H1 (cell line): ENCODE measurements at regions not wholly inside any gene's neighbourhood (a gene's known extent, or its start where the extent isn't known, plus 50 kb on each side); places are given as distances from the start of the nearest gene placed in this dataset.

Experiments used
- CTCF ChIA-PET: fragments of 300-600 bp; sonication (Branson Sonifier 250); formaldehyde crosslinking; loops from one replicate; lab custom pipeline; 2021; ENCODE audit not compliant: partially characterized antibody; lab: Charles Lee
- POLR2A ChIA-PET: fragments of 300-600 bp; sonication (Branson Sonifier 250); formaldehyde crosslinking; loops from one replicate; lab custom pipeline; 2021; ENCODE audit warnings: inconsistent platforms; ENCODE audit not compliant: partially characterized antibody; lab: Charles Lee
- DNase-seq, 2 experiments: peaks; one replicate each; pipeline versions ENCODE4 v3.0.0 to v3.0.0-alpha.2; 2010 to 2022; ENCODE audit warnings: low spot score in 2 of 2, low read depth in 1 of 2, mixed read lengths in 1 of 2
- FAIRE-seq: peaks from 2 replicates; lab custom pipeline; 2011; peaks lifted over from hg19 to GRCh38; lab: Jason Lieb, UNC
- H2AFZ ChIP-seq: 2 replicates; pipeline ENCODE4 v1.8.1; 2012; ENCODE audit warnings: low read length, inconsistent platforms
- H2AK5ac ChIP-seq: 2 replicates; pipeline ENCODE4 v1.6.1; 2013; ENCODE audit warnings: low read depth, low read length
- H2BK120ac ChIP-seq: replicated peaks from 2 replicates; pipeline ENCODE3; 2013; ENCODE audit warnings: low read depth, low read length, inconsistent platforms
- H2BK12ac ChIP-seq: 2 replicates; pipeline ENCODE4 v1.6.1; 2013; ENCODE audit warnings: low read depth, low read length
- H2BK15ac ChIP-seq: 2 replicates; pipeline ENCODE4 v1.6.1; 2013; ENCODE audit warnings: low read length
- H2BK20ac ChIP-seq: 2 replicates; pipeline ENCODE4 v1.6.1; 2013; ENCODE audit warnings: low read length
- H2BK5ac ChIP-seq: 2 replicates; pipeline ENCODE4 v1.6.1; 2013; ENCODE audit warnings: low read depth, low read length
- H3K14ac ChIP-seq: 2 replicates; pipeline ENCODE4 v1.6.1; 2013; ENCODE audit warnings: inconsistent platforms; ENCODE audit not compliant: insufficient read length
- H3K18ac ChIP-seq: 2 replicates; pipeline ENCODE4 v1.6.1; 2013; ENCODE audit warnings: low read length; ENCODE audit errors: extremely low read depth
- H3K23ac ChIP-seq: 2 replicates; pipeline ENCODE4 v1.6.1; 2013; ENCODE audit warnings: inconsistent platforms; ENCODE audit not compliant: insufficient read length
- H3K23me2 ChIP-seq: 2 replicates; pipeline ENCODE4 v1.6.1; 2013; ENCODE audit warnings: low read depth, low read length
- H3K27ac ChIP-seq: 2 replicates; pipeline ENCODE4 v1.6.1; 2011; ENCODE audit warnings: low read depth, low read length, inconsistent platforms
- H3K27me3 ChIP-seq, 4 experiments: replicated peaks in 1 of 4; 1 replicate in 1 of 4; 2 replicates in 3 of 4; pipeline versions ENCODE4 v1.6.1 to v1.8.1; 2011 to 2013; ENCODE audit warnings: low read length in 3 of 4, mild to moderate bottlenecking in 3 of 4, inconsistent platforms in 2 of 4, mixed read lengths in 2 of 4, moderate library complexity in 1 of 4; ENCODE audit not compliant: control insufficient read depth in 3 of 4, insufficient read depth in 3 of 4; ENCODE audit errors: extremely low read depth in 1 of 4
- H3K36me3 ChIP-seq, 4 experiments: 2 replicates each; pipeline versions ENCODE4 v1.6.1 to v1.8.1; 2011 to 2013; ENCODE audit warnings: mild to moderate bottlenecking in 4 of 4, low read length in 3 of 4, moderate library complexity in 2 of 4, control low read depth in 1 of 4, inconsistent platforms in 1 of 4; ENCODE audit not compliant: insufficient read depth in 4 of 4, control insufficient read depth in 2 of 4
- H3K4ac ChIP-seq: replicated peaks from 2 replicates; pipeline ENCODE3; 2013; ENCODE audit warnings: low read length, low read depth, mixed read lengths, inconsistent platforms; ENCODE audit not compliant: insufficient read length
- H3K4me1 ChIP-seq, 4 experiments: replicated peaks in 1 of 4; 1 replicate in 1 of 4; 2 replicates in 3 of 4; pipeline versions ENCODE4 v1.6.1 to v1.8.1; 2011 to 2013; ENCODE audit warnings: low read length in 3 of 4, inconsistent platforms in 2 of 4, mixed read lengths in 1 of 4; ENCODE audit not compliant: insufficient read depth in 4 of 4, control insufficient read depth in 3 of 4
- H3K4me2 ChIP-seq, 2 experiments: 2 replicates each; pipeline versions ENCODE4 v1.6.1 to v1.8.1; 2011 to 2013; ENCODE audit warnings: low read depth in 2 of 2, low read length in 2 of 2, control low read depth in 1 of 2, inconsistent platforms in 1 of 2, mild to moderate bottlenecking in 1 of 2; ENCODE audit not compliant: insufficient read depth in 1 of 2
- H3K4me3 ChIP-seq, 4 experiments: fragments of 200-600, 300-600 bp in 1 of 4; sonication (generic), shearing (Covaris generic), sonication (Bioruptor Twin) in 1 of 4; 2 replicates each; pipeline versions ENCODE4 v1.5.1 to v1.8.1; 2011 to 2016; ENCODE audit warnings: low read length in 4 of 4, low read depth in 3 of 4, control low read depth in 2 of 4, inconsistent platforms in 2 of 4, mild to moderate bottlenecking in 2 of 4, mixed read lengths in 1 of 4, moderate library complexity in 1 of 4; ENCODE audit not compliant: insufficient read depth in 2 of 4; ENCODE audit errors: extremely low read depth in 1 of 4
- H3K56ac ChIP-seq: replicated peaks from 2 replicates; pipeline ENCODE3; 2013; ENCODE audit warnings: low read depth, mild to moderate bottlenecking, mixed read lengths, low read length, inconsistent platforms; ENCODE audit not compliant: insufficient read length
- H3K79me1 ChIP-seq: 2 replicates; pipeline ENCODE4 v1.6.1; 2013; ENCODE audit warnings: low read depth, low read length, control low read depth
- H3K79me2 ChIP-seq, 2 experiments: 2 replicates each; pipeline versions ENCODE4 v1.6.1 to v1.8.1; 2012 to 2013; ENCODE audit warnings: low read length in 2 of 2, mild to moderate bottlenecking in 2 of 2, inconsistent platforms in 1 of 2; ENCODE audit not compliant: insufficient read depth in 2 of 2, control insufficient read depth in 1 of 2
- H3K9ac ChIP-seq, 4 experiments: replicated peaks in 1 of 4; 1 replicate in 1 of 4; 2 replicates in 3 of 4; pipeline versions ENCODE4 v1.6.1 to v1.8.1; 2011 to 2013; ENCODE audit warnings: low read depth in 3 of 4, low read length in 3 of 4, control low read depth in 2 of 4, mild to moderate bottlenecking in 2 of 4, moderate library complexity in 2 of 4, inconsistent platforms in 1 of 4; ENCODE audit errors: extremely low read depth in 1 of 4
- H3K9me3 ChIP-seq, 2 experiments: 2 replicates each; pipeline versions ENCODE4 v1.6.1 to v1.8.1; 2012 to 2013; ENCODE audit warnings: mild to moderate bottlenecking in 2 of 2, moderate library complexity in 2 of 2, control low read depth in 1 of 2, inconsistent platforms in 1 of 2, low read depth in 1 of 2, low read length in 1 of 2, mixed read lengths in 1 of 2; ENCODE audit not compliant: insufficient read depth in 2 of 2
- H4K20me1 ChIP-seq, 2 experiments: replicated peaks in 1 of 2; 2 replicates each; pipeline versions ENCODE3 to v1.8.1; 2011 to 2013; ENCODE audit warnings: inconsistent platforms in 2 of 2, low read length in 2 of 2, mild to moderate bottlenecking in 1 of 2; ENCODE audit not compliant: insufficient read depth in 2 of 2, control insufficient read depth in 1 of 2
- H4K5ac ChIP-seq: 2 replicates; pipeline ENCODE4 v1.6.1; 2013; ENCODE audit warnings: low read length, low read depth, mixed read lengths, inconsistent platforms; ENCODE audit not compliant: insufficient read length
- H4K8ac ChIP-seq: 2 replicates; pipeline ENCODE4 v1.8.0; 2013; ENCODE audit warnings: mild to moderate bottlenecking, moderate library complexity, low read length, inconsistent platforms; ENCODE audit not compliant: insufficient read depth; ENCODE audit errors: extremely low read depth
- H4K91ac ChIP-seq: replicated peaks from 2 replicates; pipeline ENCODE3; 2013; ENCODE audit warnings: low read length, mixed read lengths, inconsistent platforms; ENCODE audit not compliant: insufficient read length
- CREB1 ChIP-seq: IDR thresholded peaks from 2 replicates; pipeline ENCODE4 v1.6.1; 2012; ENCODE audit warnings: inconsistent platforms
- POLR2AphosphoS5 ChIP-seq: IDR thresholded peaks from 2 replicates; pipeline ENCODE4 v1.6.1; 2011; ENCODE audit warnings: low read depth, low read length
- RAD21 ChIP-seq, 2 experiments: IDR thresholded peaks in 1 of 2; conservative IDR thresholded peaks in 1 of 2; 2 replicates each; pipeline ENCODE4 v1.6.1; 2011; ENCODE audit warnings: low read depth in 2 of 2, low read length in 2 of 2, improper control_type of control experiment in 1 of 2, inconsistent platforms in 1 of 2, mild to moderate bottlenecking in 1 of 2, moderate library complexity in 1 of 2
- WGBS, 2 experiments: shearing (Covaris generic) in 1 of 2; methylation state at CpG; one replicate each; pipeline versions ENCODE4 v1.1.6 to v1.1.7; 2013 to 2015; ENCODE audit warnings: low lambda C conversion rate in 2 of 2, mixed read lengths in 2 of 2, inconsistent platforms in 1 of 2, low coverage in 1 of 2, missing lambda C conversion rate in 1 of 2; ENCODE audit not compliant: insufficient replicate concordance in 2 of 2, insufficient coverage in 1 of 2, insufficient read length in 1 of 2; ENCODE audit errors: extremely low coverage in 1 of 2, missing lambda C conversion rate in 1 of 2; 5-methylcytosine and 5-hydroxymethylcytosine counted together

DNA sequence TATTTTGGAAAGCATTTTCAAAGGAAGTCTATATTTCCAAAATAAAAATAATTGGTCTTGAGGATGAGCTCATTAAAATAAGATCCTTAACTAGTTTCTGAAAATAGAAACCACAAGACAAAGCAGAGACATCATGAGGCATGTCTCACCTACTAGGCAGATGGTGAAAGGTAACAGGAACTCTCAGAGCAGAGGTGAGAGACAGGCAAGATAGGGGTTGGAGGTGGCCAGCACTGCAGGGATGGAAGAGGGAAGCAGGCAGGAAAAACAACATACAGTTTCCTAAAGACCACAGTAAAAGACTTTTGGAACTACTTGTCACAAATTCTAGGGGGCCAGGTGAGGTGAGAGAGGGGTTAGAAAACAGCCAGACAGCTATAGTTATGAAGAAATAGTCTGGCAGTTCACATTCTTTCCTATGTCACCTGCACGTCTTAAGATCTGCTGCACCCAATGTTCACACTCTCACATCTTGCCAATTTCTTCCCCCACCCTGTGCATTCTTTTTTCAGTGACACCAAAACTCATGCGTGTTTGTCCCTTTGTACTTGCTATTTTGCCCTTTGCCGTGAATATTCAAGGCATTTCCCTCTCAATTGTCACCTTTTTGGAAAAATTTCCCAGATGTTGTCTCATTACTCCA is 341.7 kb upstream of the KITLG start:
- no peak overlapping the region for H4K5ac ChIP-seq
- no peak overlapping the region for H3K27ac ChIP-seq
- no peak overlapping the region for H3K18ac ChIP-seq
- H3K4ac ChIP-seq = no peak overlapping the region
- no peak overlapping the region for H2BK120ac ChIP-seq
- H3K79me1 ChIP-seq = no peaks in the 10 kb centered on the region
- no peak overlapping the region for H2AK5ac ChIP-seq
- H3K23ac ChIP-seq = no peak overlapping the region
- H2BK12ac ChIP-seq = no peak overlapping the region
- H3K9ac ChIP-seq = no peak overlapping the region
- ChIA-PET POLR2A (no interaction called here), CTCF (interaction anchor here (1.0 kb wide), 1 partner anchor 25 kb away, joined by 3 read pairs; no protein-coding TSS in a partner anchor)
- H2BK5ac ChIP-seq = no peak overlapping the region
- DNase-seq = no peak
- no peak overlapping the region for H4K8ac ChIP-seq
- H2BK20ac ChIP-seq = no peak overlapping the region
- no peaks in the 10 kb centered on the region for H3K79me2 ChIP-seq
- no peak overlapping the region for H3K14ac ChIP-seq
- no peak overlapping the region for H3K4me3 ChIP-seq
- H4K20me1 ChIP-seq = no peaks in the 10 kb centered on the region
- TF ChIP-seq POLR2AphosphoS5 (no peak), CREB1 (no peak), RAD21 (IDR thresholded peaks at IDR 0.05 in 1 of 2, conservative IDR thresholded peaks at IDR 0.05 in 1 of 2; ENCODE audit: low read depth in 2 of 2, low read length in 2 of 2) (no peak)
- TF ChIP-seq, all 59 proteins: peak for 0
- WGBS, 2 experiments = 76% methylated on average over 3 of the region's 3 CpGs; no CpG with 5 or more reads in 1 of the 2 experiments
- FAIRE-seq = peak; percentile 32
- Histone ChIP-seq H4K91ac (no peak overlapping the region), H3K27me3 (peaks cover 0 to 1% (median 0%) of the 10 kb centered on the region in 4 experiments; a peak in 1 of 7 replicates), H3K36me3 (no peaks in the 10 kb centered on the region), H3K4me1 (peaks cover 3 to 5% (median 3%) of the 10 kb centered on the region in 4 experiments; a peak in 4 of 7 replicates), H2AFZ (no peak overlapping the region), H3K56ac (no peak overlapping the region), H3K9me3 (0 out of 4 replicates have a peak, but pooled peaks cover 0 to 2% of the 10 kb centered on the region in 2 experiments), H3K23me2 (no peaks in the 10 kb centered on the region), H3K4me2 (no peak overlapping the region), H2BK15ac (no peak overlapping the region)
